Endothelial cell of umbilical vein (primary cell): ENCODE measurements at regions not wholly inside any gene's neighbourhood (a gene's known extent, or its start where the extent isn't known, plus 50 kb on each side); places are given as distances from the start of the nearest gene placed in this dataset.

Experiments
- BruUV-seq: library from RNA; stranded (reverse); fragments of 400-500 nt; replicated peaks from 2 replicates; lab custom pipeline; 2021; lab: Mats Ljungman, UMichigan
- CTCF ChIA-PET: fragments of 300-600, 350-600 bp; sonication (Branson Sonifier 250); formaldehyde crosslinking; loops from one replicate; lab custom pipeline; 2021; ENCODE audit warnings: antibody characterized with exemption, inconsistent platforms; lab: Charles Lee
- POLR2A ChIA-PET: fragments of 300-600, 350-600 bp; sonication (Branson Sonifier 250); formaldehyde crosslinking; loops from one replicate; lab custom pipeline; 2021; ENCODE audit warnings: antibody characterized with exemption, inconsistent platforms; lab: Charles Lee
- DNase-seq: peaks from one replicate; pipeline ENCODE4 v3.0.0-alpha.2; 2011; ENCODE audit warnings: low read depth, low spot score
- FAIRE-seq: peaks from 2 replicates; lab custom pipeline; 2011; peaks lifted over from hg19 to GRCh38; lab: Jason Lieb, UNC
- H2AFZ ChIP-seq: 2 replicates; pipeline ENCODE4 v1.6.0; 2012; ENCODE audit warnings: low read depth, low read length, control low read depth, inconsistent platforms
- H3K27ac ChIP-seq: 2 replicates; pipeline ENCODE4 v1.5.1; 2011; ENCODE audit warnings: low read depth, mild to moderate bottlenecking, control low read depth, low read length, moderate library complexity; ENCODE audit not compliant: insufficient read depth
- H3K27me3 ChIP-seq, 2 experiments: 2 replicates each; pipeline versions ENCODE4 v1.6.0 to v1.6.1; 2011; ENCODE audit warnings: low read length in 2 of 2, mixed read lengths in 1 of 2; ENCODE audit not compliant: control insufficient read depth in 2 of 2, insufficient read depth in 2 of 2
- H3K36me3 ChIP-seq, 2 experiments: 2 replicates in 1 of 2; 3 replicates in 1 of 2; pipeline ENCODE4 v1.5.1; 2011; ENCODE audit warnings: low read length in 2 of 2, mild to moderate bottlenecking in 1 of 2, moderate library complexity in 1 of 2; ENCODE audit not compliant: control insufficient read depth in 2 of 2, insufficient read depth in 2 of 2; ENCODE audit errors: extremely low read depth in 1 of 2
- H3K4me1 ChIP-seq: 3 replicates; pipeline ENCODE4 v1.5.1; 2011; ENCODE audit warnings: mild to moderate bottlenecking, low read length; ENCODE audit not compliant: control insufficient read depth, insufficient read depth; ENCODE audit errors: extremely low read depth
- H3K4me2 ChIP-seq: 2 replicates; pipeline ENCODE4 v1.6.1; 2011; ENCODE audit warnings: low read length, control low read depth, mixed read lengths; ENCODE audit not compliant: insufficient read depth
- H3K4me3 ChIP-seq, 3 experiments: fragments of 200-600 bp in 1 of 3; sonication (generic), shearing (Covaris generic) in 1 of 3; replicated peaks in 1 of 3; 2 replicates each; pipeline ENCODE4 v1.5.1; 2011 to 2016; ENCODE audit warnings: control low read depth in 3 of 3, low read length in 3 of 3, mild to moderate bottlenecking in 2 of 3, inconsistent platforms in 1 of 3, low read depth in 1 of 3, moderate library complexity in 1 of 3; ENCODE audit not compliant: insufficient read depth in 1 of 3
- H3K79me2 ChIP-seq: 2 replicates; pipeline ENCODE4 v1.6.0; 2012; ENCODE audit warnings: low read length, inconsistent platforms; ENCODE audit not compliant: control insufficient read depth, insufficient read depth
- H3K9ac ChIP-seq: replicated peaks from 2 replicates; pipeline ENCODE3; 2011; ENCODE audit warnings: low read length, control low read depth; ENCODE audit not compliant: insufficient read depth; ENCODE audit errors: extremely low read depth
- H3K9me1 ChIP-seq: replicated peaks from 3 replicates; pipeline ENCODE4 v1.6.0; 2011; ENCODE audit warnings: mild to moderate bottlenecking, low read length; ENCODE audit not compliant: control insufficient read depth, insufficient read depth; ENCODE audit errors: extremely low read depth
- H3K9me3 ChIP-seq: replicated peaks from 2 replicates; pipeline ENCODE4 v1.5.1; 2012; ENCODE audit warnings: low read length, inconsistent platforms; ENCODE audit not compliant: control insufficient read depth, insufficient read depth
- H4K20me1 ChIP-seq: replicated peaks from 2 replicates; pipeline ENCODE3; 2011; ENCODE audit warnings: mild to moderate bottlenecking, low read length; ENCODE audit not compliant: control insufficient read depth, insufficient read depth; ENCODE audit errors: extremely low read depth
- CTCF ChIP-seq, 2 donors: IDR thresholded peaks; 1 replicate in 1 of 2; 2 replicates in 1 of 2; pipeline ENCODE4 v1.5.1; 2011; ENCODE audit warnings: low read length in 2 of 2, mild to moderate bottlenecking in 2 of 2, moderate library complexity in 2 of 2, control low read depth in 1 of 2, inconsistent platforms in 1 of 2, low read depth in 1 of 2; ENCODE audit not compliant: insufficient read depth in 1 of 2; ENCODE audit errors: extremely low read depth in 1 of 2
- EZH2 ChIP-seq: IDR thresholded peaks from 2 replicates; pipeline ENCODE4 v1.6.1; 2012; ENCODE audit warnings: borderline replicate concordance, low read depth, mild to moderate bottlenecking, moderate library complexity, low read length, inconsistent platforms; ENCODE audit not compliant: severe bottlenecking
- FOS ChIP-seq: IDR thresholded peaks from 2 replicates; pipeline ENCODE4 v1.6.1; 2011; ENCODE audit warnings: mild to moderate bottlenecking, low read length, moderate library complexity, borderline replicate concordance; ENCODE audit not compliant: insufficient read depth
- GATA2 ChIP-seq: IDR thresholded peaks from 2 replicates; pipeline ENCODE4 v1.7.0; 2011; ENCODE audit warnings: low read depth, mild to moderate bottlenecking, moderate library complexity, mixed read lengths, low read length; ENCODE audit not compliant: insufficient read length, insufficient read depth
- JUN ChIP-seq: IDR thresholded peaks from 2 replicates; pipeline ENCODE4 v1.6.1; 2011; ENCODE audit warnings: borderline replicate concordance, low read depth; ENCODE audit not compliant: insufficient read length, insufficient read depth
- MAX ChIP-seq: IDR thresholded peaks from 2 replicates; pipeline ENCODE4 v1.6.1; 2011; ENCODE audit not compliant: insufficient read depth, insufficient read length
- MYC ChIP-seq: IDR thresholded peaks from one replicate; pipeline ENCODE4 v1.6.1; 2011; ENCODE audit warnings: mild to moderate bottlenecking, low read depth, low read length
- POLR2AphosphoS5 ChIP-seq: IDR thresholded peaks from 2 replicates; pipeline ENCODE4 v1.6.1; 2012; ENCODE audit warnings: low read depth, mild to moderate bottlenecking, control low read depth, low read length, moderate library complexity; ENCODE audit not compliant: insufficient read depth
- dilution Hi-C: fragments of 300-500 bp; cut with MboI; formaldehyde crosslinking; loops from one replicate; pipeline ENCODE4 v1.15.0; 2019; ENCODE audit warnings: low sequenced_read_pairs; ENCODE audit not compliant: extremely low pct_ligation_motif_present
- intact Hi-C: fragments of 100-400 bp; cut with micrococcal nuclease; formaldehyde crosslinking; loops from one replicate; pipeline ENCODE4 v1.10.0; 2022

DNA sequence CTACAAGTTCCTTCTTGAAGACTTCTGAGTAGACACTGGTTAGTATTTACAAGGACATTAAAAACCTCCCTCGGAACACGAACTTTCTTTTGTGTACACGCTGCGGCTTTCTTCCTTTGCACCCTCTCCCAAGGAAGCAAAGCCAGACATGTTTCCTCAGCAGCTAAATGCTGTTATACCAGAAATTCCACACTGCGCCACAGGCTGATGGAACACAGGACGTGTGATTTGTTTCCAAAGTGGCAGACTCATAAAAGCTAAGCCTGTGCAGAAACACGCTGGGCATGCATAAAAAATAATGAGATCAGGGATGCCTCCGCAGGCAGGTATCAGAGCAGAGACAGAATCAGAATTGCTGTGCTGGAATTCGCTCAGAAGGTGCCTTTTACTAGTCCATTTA, 73.0 kb upstream of the RGPD5 start:
- no peak for DNase-seq
- Histone ChIP-seq H3K79me2 (no peaks in the 10 kb centered on the region), H3K36me3 (no peaks in the 10 kb centered on the region), H3K27ac (no peak overlapping the region), H3K4me3 (no peak overlapping the region), H4K20me1 (no peaks in the 10 kb centered on the region), H3K9ac (no peak overlapping the region), H3K9me3 (no peaks in the 10 kb centered on the region), H2AFZ (no peak overlapping the region), H3K4me2 (no peak overlapping the region), H3K27me3 (peaks cover 5 to 8% of the 10 kb centered on the region in 2 experiments), H3K4me1 (no peaks in the 10 kb centered on the region), H3K9me1 (no peaks in the 10 kb centered on the region)
- FAIRE-seq: no peak
- POLR2A ChIA-PET: no interaction called here
- intact Hi-C loops (no loop called here), dilution Hi-C loops (no loop called here)
- CTCF ChIA-PET: interaction anchor here (2.1 kb wide), 1 partner anchor 15 kb away, joined by 9 read pairs; no protein-coding TSS in a partner anchor
- TF ChIP-seq POLR2AphosphoS5: no peak
- no peak for TF ChIP-seq JUN
- TF ChIP-seq EZH2: no peak
- no peak for TF ChIP-seq MYC
- TF ChIP-seq GATA2: no peak
- TF ChIP-seq FOS: no peak
- no peak for TF ChIP-seq MAX
- no peak for TF ChIP-seq CTCF (IDR thresholded peaks at IDR 0.05; ENCODE audit: extremely low read depth in 1 of 2, insufficient read depth in 1 of 2, low read depth in 1 of 2, low read length in 2 of 2)
- no TSS peak for BruUV-seq
